OCI-LY3 (cell line): ENCODE measurements at regions not wholly inside any gene's neighbourhood (a gene's known extent, or its start where the extent isn't known, plus 50 kb on each side); places are given as distances from the start of the nearest gene placed in this dataset.

ENCODE experiments used
- H2AFZ ChIP-seq: fragments of 200-600, 300-600 bp; shearing (Covaris generic); 2 replicates; pipeline ENCODE4 v1.6.0; 2014; ENCODE audit warnings: antibody characterized with exemption, low read depth, low read length
- H3K27ac ChIP-seq: fragments of 200-600, 300-600 bp; sonication (generic); 2 replicates; pipeline ENCODE4 v1.5.1; 2014; ENCODE audit warnings: mild to moderate bottlenecking, low read length, moderate library complexity, mixed read lengths
- H3K27me3 ChIP-seq: fragments of 200-600, 300-600 bp; sonication (generic); 2 replicates; pipeline ENCODE4 v1.6.1; 2014; ENCODE audit warnings: low read depth, low read length, mixed read lengths
- H3K36me3 ChIP-seq: fragments of 200-600, 300-600 bp; sonication (generic); replicated peaks from 2 replicates; pipeline ENCODE3; 2014; ENCODE audit warnings: low read depth, low read length, mixed read lengths
- H3K4me1 ChIP-seq: fragments of 300-600, 200-600 bp; sonication (generic); 2 replicates; pipeline ENCODE4 v1.6.1; 2014; ENCODE audit warnings: low read length, mixed read lengths
- H3K4me2 ChIP-seq: fragments of 200-600, 300-600 bp; sonication (generic); 2 replicates; pipeline ENCODE4 v1.6.1; 2014; ENCODE audit warnings: low read length, mixed read lengths
- H3K4me3 ChIP-seq: fragments of 300-600, 200-600 bp; sonication (generic); 2 replicates; pipeline ENCODE4 v1.5.1; 2014; ENCODE audit warnings: antibody characterized with exemption, mild to moderate bottlenecking, low read length, moderate library complexity
- H3K79me2 ChIP-seq: fragments of 300-600, 200-600 bp; shearing (Covaris generic); 2 replicates; pipeline ENCODE4 v1.6.1; 2014; ENCODE audit warnings: mild to moderate bottlenecking, low read length, mixed read lengths
- H3K9ac ChIP-seq: fragments of 300-600, 200-600 bp; shearing (Covaris generic); 2 replicates; pipeline ENCODE4 v1.6.0; 2014; ENCODE audit warnings: mild to moderate bottlenecking, low read length, moderate library complexity
- H3K9me3 ChIP-seq: fragments of 200-600, 300-600 bp; shearing (Covaris generic); 2 replicates; pipeline ENCODE4 v1.6.1; 2014; ENCODE audit warnings: low read length, mixed read lengths; ENCODE audit not compliant: insufficient read depth
- H4K20me1 ChIP-seq: fragments of 200-600, 300-600 bp; sonication (generic); 2 replicates; pipeline ENCODE4 v1.6.1; 2016; ENCODE audit warnings: low read length, mixed read lengths; ENCODE audit not compliant: insufficient read depth
- EZH2phosphoT487 ChIP-seq: fragments of 200-600 bp; shearing (Covaris generic); IDR thresholded peaks from 2 replicates; pipeline ENCODE4 v1.6.1; 2018; ENCODE audit warnings: antibody characterized with exemption, mixed run types, low read depth
- TF ChIP-seq, protein P1 (sequence below): fragments of 200-600, 300-600 bp; sonication (generic); IDR thresholded peaks from 2 replicates; pipeline ENCODE4 v1.5.1; 2014; ENCODE audit warnings: antibody characterized with exemption, low read length, low read depth

DNA sequence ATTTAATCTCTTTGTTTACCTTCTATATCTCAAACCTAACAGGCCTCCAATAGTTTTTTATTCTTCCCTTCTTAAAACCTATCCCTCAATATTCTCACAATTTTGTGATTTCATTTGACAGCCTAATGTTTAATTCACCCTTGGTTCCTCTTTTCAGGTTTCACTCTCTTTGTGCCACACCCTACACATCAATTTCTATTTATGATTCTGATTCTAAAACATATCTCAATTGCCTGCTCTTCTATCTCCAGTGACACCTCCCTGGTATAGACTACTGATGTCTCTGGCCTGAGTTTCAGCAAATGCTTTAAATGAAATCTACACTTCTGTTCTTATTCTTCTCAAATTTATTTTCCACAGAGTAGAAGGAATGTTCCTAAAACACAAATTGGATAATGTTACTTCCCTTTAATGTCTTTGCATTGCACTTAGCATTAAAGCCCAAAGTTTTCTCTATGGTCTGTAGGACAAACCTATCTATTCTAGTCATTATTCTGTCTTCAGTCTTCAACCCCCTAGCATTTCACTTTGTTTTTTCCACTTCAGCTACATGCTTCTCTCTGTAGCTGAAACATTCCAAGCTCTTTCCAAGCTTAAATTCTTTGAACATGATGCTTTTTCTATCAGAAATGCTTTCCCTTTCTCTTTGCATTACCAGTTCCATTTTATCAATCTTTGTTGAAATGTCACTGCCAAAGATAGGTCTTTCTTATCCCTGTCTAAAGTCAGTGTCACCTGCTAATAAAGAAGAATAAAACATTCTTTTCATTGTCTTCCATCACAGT lies 622.0 kb downstream of the CENPC start:
- Histone ChIP-seq H3K4me2 (no peak overlapping the region), H3K27me3 (no peaks in the 10 kb centered on the region), H3K4me3 (no peak overlapping the region), H3K27ac (no peak overlapping the region), H3K9me3 (no peaks in the 10 kb centered on the region), H2AFZ (no peak overlapping the region), H3K79me2 (no peaks in the 10 kb centered on the region), H3K9ac (no peak overlapping the region), H4K20me1 (no peaks in the 10 kb centered on the region), H3K4me1 (peaks cover 7% of the 10 kb centered on the region), H3K36me3 (no peaks in the 10 kb centered on the region)
- TF ChIP-seq EZH2phosphoT487 = no peak
- TF ChIP-seq, protein P1, sequence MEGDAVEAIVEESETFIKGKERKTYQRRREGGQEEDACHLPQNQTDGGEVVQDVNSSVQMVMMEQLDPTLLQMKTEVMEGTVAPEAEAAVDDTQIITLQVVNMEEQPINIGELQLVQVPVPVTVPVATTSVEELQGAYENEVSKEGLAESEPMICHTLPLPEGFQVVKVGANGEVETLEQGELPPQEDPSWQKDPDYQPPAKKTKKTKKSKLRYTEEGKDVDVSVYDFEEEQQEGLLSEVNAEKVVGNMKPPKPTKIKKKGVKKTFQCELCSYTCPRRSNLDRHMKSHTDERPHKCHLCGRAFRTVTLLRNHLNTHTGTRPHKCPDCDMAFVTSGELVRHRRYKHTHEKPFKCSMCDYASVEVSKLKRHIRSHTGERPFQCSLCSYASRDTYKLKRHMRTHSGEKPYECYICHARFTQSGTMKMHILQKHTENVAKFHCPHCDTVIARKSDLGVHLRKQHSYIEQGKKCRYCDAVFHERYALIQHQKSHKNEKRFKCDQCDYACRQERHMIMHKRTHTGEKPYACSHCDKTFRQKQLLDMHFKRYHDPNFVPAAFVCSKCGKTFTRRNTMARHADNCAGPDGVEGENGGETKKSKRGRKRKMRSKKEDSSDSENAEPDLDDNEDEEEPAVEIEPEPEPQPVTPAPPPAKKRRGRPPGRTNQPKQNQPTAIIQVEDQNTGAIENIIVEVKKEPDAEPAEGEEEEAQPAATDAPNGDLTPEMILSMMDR = no peak

DNA sequence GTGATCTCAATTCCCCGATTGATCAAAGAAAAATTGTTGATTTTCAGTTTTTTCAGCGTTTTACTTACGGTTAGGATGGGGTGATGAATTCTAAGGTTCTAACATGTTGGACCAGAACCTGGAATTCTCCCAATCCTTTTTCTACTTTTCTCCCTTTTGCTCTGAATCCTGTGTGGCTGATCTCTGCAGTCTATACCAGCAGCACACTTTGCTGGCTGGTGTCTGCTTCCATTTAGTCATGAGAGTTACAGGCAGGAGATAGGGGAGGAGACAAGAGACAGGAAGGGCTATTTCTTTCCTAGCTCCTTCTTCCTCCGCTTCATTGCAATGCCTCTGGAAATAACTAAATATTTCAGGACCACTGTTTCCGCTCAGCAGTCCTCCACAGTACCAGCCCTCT lies 623.9 kb downstream of the CENPC start:
- Histone ChIP-seq H3K4me1 (peaks cover 7% of the 10 kb centered on the region), H2AFZ (no peak overlapping the region), H4K20me1 (no peaks in the 10 kb centered on the region), H3K4me2 (no peak overlapping the region), H3K27me3 (no peaks in the 10 kb centered on the region), H3K9me3 (no peaks in the 10 kb centered on the region), H3K79me2 (no peaks in the 10 kb centered on the region), H3K27ac (no peak overlapping the region), H3K9ac (no peak overlapping the region), H3K36me3 (no peaks in the 10 kb centered on the region), H3K4me3 (no peak overlapping the region)
- TF ChIP-seq, protein P1 = no peak
- TF ChIP-seq EZH2phosphoT487 = no peak

DNA sequence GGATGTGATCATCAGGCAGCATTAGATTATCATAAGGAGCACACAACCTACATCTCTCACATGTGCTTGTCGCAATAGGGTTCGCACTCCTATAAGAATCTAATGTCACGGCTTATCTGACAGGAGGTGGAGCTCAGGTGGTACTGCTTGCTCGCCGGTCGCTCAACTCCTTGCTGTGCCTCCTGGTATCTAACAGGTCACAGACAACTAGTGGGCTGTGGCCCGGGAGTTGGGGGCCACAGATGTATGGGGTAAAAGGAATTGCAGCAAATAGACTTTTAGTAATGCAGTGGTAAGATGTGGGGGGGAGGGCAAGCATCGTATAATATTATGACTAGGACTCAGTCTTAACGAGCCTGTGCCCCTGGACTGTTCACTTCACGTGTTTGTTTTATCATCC lies 624.8 kb downstream of the CENPC start:
- Histone ChIP-seq H3K4me2 (no peak overlapping the region), H3K4me1 (peaks cover 7% of the 10 kb centered on the region), H3K27ac (no peak overlapping the region), H3K9me3 (no peaks in the 10 kb centered on the region), H4K20me1 (no peaks in the 10 kb centered on the region), H3K27me3 (no peaks in the 10 kb centered on the region), H3K79me2 (no peaks in the 10 kb centered on the region), H2AFZ (no peak overlapping the region), H3K9ac (no peak overlapping the region), H3K36me3 (no peaks in the 10 kb centered on the region), H3K4me3 (no peak overlapping the region)
- no peak for TF ChIP-seq EZH2phosphoT487

DNA sequence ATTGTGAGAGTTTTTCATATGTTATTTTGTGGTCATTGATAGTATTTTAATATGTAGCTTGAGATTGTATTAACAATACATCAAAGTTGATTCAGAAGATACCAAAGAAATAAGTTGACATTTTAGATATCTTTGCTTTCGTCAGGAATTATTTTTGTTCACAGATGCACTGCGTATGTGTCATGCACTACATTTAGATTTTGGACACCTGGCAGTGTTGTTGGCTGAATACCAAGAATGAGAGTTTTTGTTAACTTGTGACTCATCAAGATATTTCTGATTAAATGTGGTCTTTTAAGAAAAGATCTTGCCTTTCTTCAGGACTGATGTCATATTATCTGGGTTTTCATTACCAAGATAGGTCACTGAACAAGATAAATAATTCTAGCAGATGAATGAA lies 633.4 kb downstream of the CENPC start:
- no peaks in the 10 kb centered on the region for H3K27me3 ChIP-seq
- H3K27ac ChIP-seq = no peak overlapping the region
- no peak overlapping the region for H3K9ac ChIP-seq
- no peak overlapping the region for H3K4me2 ChIP-seq
- no peaks in the 10 kb centered on the region for H3K36me3 ChIP-seq
- H3K4me1 ChIP-seq = 0 out of 2 replicates have a peak, but pooled peaks cover 6% of the 10 kb centered on the region
- H4K20me1 ChIP-seq = no peaks in the 10 kb centered on the region
- TF ChIP-seq, protein P1 = no peak
- no peak for TF ChIP-seq EZH2phosphoT487
- H3K4me3 ChIP-seq = no peak overlapping the region
- H3K9me3 ChIP-seq = no peaks in the 10 kb centered on the region
- no peak overlapping the region for H2AFZ ChIP-seq
- H3K79me2 ChIP-seq = no peaks in the 10 kb centered on the region
